GM18861 (cell line): ENCODE measurements at regions not wholly inside any gene's neighbourhood (a gene's known extent, or its start where the extent isn't known, plus 50 kb on each side); places are given as distances from the start of the nearest gene placed in this dataset.
A peak's percentile ranks its signal among the peaks of the same experiment; 100 is the strongest.
"Not testable (repeated sequence)": the region's sequence is repeated elsewhere in the genome, so short reads cannot be mapped to it uniquely, and the experiment has no call there.

Experiments
- ATAC-seq: cut with Tn5 transposase; IDR thresholded peaks from one replicate; pipeline ENCODE4 v1.9.1; 2021; ENCODE audit not compliant: unreplicated experiment

DNA sequence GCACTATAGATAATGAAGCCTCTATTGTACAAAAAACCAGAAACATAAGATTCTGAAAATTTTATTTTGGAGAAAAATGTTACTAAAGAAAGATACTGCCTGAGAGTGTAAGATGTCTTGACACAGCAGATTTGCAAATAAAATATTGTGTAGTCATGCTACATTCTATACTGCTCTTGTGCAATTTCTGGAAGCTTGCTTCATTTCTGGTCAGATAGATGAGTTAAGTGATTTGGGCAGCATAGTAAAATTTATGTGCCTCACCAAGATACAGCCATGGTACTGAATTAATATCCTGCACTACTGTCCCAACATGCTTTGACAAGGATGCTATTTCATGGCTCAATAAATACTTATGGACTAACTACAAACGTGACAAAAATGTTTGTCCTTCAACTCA lies 55.1 kb upstream of the STARD13 start:
- no peak for ATAC-seq

DNA sequence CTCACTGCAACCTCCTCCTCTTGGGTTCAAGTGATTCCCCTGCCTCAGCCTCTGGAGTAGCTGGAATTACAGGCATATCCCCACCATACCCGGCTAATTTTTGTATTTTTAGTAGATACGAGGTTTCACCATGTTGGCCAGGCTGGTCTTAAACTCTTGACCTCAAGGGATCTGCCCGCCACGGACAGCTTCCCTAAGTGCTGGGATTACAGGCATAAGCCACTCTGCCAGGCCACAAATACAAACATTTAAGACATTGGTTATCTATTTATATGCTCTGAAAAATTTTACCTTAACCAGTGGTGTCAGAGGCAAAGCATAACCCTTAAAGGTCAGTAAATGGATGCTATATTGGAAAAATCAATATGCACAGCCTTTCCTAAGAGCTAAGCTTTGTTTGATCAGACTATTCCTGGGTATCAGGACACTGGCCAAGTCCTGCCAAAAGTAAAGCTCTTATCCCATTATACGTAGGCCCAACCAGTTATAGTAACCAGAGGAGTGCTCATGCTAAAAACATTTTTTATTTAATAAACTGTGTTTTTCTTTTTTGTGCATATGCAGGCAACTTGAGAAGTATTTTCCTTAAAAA lies 56.4 kb upstream of the STARD13 start:
- ATAC-seq = no peak

DNA sequence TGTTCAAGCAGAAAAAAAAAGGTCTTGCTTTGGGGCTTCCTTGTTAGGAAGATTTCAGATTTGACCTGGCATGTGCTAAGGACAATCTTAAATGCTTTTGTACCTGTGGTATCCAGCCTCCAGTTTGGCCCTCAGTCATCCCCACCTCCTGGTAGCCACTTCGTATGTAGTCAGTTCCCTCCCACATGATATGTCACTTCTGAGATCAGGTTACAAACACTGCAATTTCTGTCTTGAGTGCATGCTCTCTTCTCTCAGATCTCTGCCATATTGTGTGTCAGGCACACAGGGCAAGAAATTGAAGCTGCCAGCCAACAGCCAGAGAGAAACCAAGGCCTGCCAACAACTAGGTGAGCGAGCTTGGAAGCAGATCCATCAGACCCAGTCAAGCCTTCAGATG lies 60.3 kb upstream of the STARD13 start:
- ATAC-seq = no peak

DNA sequence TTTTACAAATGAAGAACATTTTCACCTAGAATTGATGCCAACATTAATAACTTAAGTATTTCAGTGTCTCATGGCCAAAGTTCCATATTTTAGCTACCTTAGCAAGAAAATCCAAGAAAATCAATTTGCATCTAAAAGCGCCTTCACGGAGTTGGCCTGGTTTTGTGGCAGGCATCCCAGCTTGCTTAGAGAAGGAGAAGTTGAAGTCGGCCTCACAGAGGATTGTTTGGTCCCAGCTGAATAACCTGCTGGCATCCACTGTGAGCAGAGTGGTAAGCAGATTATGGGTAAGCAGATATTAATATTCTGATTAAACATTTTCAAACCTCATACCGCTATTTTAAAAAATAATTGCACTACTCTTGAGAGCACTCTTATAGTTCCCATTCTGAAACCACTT lies 62.3 kb upstream of the STARD13 start:
- ATAC-seq = no peak

DNA sequence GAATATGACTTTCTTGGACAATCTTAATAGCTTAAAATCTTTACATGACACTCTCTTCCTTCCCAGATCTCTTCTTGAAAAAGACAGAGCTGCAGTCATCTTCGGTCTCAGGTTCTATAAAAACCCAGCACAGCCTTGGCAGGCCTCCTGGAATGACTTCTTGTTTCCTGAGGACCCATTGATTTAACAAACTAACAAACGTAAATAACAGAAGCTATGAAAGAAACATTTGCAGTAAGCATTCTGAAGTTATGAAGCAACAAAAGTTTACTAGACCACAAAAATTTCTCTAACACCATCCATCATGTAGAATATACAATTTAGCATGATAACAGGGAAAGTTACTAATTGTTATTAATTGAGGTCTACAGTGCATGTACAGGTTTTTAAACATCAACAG lies 62.8 kb upstream of the STARD13 start:
- ATAC-seq = no peak

DNA sequence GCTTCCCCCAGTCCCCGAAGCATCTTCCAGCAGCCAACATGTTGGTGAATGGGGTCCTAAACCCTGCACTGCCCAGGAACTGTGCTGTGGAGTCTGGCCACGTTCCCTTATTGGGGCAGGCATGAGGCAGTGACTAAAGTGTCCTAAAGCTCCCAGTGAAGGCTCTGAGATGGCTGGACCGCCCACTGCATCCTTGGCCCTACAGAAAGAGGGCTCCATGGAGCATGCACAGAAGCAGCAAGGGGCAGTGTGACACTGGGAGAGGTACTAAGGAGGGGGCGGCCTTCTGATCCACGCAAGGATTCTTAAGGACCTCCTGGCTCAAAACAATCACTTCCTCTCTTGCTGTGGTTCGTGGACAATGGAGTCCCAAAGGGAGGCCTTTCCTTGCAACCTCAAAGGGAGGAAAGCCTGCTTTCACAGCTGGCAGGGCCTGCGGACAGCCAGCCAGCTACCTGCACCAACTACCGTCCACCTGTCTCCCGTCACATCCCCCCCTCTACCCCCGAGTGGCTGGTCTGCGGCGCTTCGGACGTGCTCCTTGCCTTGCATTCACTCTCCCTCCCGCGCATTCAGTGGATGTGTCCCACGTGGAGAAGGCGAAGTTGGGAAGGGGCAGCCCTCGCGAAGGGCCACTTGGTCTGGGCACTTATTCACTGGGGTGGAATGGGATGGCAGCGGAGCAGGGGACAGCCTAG lies 63.9 kb upstream of the STARD13 start:
- ATAC-seq = no peak

DNA sequence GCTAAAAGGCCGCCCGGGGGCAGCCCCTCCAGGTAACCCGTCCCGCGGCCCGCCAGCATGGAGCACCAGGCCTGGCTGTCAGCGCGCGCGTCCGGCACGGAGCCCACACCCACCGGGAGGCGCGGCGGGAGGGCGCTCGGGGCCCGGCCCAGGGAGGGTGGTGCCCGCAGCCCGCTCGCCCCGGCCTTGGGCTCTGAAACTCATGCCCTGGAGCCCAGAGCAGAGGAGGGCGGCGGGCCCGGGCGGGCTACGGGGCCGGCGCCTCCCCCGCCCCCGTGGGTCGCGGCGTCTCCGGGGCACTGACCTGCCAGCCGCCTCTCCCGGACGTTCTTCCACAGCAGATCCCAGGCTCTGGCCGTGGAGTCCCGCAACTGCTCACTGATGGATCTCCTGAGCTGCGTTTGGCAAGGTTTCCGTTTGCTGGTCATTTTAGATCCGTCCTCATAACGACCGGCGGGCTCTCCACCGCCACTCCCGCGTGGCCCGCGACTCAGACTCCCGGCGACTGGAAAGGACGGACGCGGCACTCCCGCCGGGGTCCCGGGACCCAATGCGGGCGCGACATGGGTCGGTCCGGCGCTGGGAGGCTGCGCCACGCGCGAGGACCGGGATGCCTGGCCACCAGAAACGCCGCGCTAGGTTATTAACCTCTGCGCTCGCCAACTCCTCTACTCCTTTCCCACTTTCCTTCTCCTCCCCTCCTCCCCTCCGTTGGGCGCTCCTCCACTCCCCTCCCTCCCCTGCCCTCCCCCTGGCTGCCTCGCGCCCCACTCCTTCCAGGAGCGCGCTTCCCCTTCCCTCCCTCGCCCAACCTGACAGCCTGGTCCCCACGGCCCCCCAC lies 64.7 kb upstream of the STARD13 start:
- no peak for ATAC-seq

DNA sequence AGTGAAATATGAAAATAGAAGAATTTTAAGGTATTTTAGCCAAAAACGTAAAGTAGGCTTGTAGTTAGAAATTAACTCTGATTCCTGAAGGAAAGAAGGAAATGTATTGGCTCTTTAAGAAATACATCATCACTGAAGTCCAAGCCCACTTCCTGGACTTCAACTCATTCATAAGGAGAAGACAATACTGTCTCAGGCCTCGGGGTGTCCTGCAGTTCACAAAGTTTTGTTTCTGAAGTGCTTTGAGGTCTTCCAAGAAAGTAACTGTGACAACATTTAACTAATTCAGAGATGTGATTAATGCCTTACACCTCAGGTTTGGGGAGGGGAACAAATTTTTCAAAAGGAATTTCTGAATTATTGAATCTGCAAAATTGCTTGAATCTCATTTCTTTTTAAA lies 65.8 kb upstream of the STARD13 start:
- no peak for ATAC-seq

DNA sequence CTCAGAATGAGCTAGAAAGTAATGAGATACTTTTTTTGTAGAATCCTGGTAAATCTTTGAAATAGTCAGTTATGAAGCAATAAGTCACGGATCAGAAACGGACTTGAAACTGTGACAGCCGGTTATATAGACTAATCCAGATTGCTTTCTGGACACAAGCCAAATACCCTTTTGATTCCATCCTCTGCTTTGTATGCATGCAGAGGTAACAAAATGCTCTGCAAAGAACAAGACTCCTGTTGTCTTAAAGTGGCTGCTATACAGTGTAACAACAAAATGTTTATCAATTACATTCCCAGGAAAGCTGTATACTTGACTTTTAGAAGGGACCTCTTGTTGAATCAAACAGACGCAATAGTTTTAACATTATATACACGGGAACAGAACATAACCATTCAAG lies 66.5 kb upstream of the STARD13 start:
- no peak for ATAC-seq

DNA sequence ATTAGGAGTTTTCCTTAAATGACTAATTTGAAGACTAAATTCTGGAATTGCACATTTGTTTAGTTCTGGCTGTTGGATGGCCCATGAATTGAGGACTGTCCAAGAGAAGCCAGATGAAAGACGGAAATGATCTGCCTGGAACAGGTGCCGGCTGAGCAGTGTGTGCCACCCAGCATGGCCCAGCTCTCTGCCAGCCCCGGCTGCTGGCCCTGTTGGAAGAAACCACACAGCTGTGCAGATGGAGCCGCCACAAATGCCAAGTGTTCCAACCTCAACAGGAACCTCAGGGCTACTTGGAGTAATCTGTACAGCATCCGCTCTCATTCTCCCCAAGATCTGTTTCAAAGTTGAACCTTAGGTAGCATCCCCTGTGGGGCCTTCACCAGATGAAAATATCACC lies 67.0 kb upstream of the STARD13 start:
- no peak for ATAC-seq

DNA sequence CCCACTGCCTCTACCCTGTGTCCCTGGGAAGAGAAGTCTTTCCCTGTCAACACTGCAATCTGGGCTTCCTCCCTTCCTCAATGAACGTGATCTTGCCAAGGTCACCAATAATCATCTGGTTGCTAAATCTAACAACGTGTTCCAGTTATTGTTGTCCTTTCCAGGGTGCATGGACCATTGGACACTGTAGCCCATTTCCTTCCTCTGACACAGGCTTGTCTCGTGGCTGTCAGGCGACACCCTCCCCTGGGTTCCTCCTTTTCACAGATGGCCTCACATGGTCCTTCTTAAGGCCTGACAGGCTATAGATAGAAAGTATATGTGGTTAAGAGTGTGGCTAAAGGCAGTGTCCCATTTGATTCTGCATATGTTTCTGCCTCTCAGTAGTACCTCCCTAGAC lies 67.7 kb upstream of the STARD13 start:
- peak; percentile 86 for ATAC-seq

DNA sequence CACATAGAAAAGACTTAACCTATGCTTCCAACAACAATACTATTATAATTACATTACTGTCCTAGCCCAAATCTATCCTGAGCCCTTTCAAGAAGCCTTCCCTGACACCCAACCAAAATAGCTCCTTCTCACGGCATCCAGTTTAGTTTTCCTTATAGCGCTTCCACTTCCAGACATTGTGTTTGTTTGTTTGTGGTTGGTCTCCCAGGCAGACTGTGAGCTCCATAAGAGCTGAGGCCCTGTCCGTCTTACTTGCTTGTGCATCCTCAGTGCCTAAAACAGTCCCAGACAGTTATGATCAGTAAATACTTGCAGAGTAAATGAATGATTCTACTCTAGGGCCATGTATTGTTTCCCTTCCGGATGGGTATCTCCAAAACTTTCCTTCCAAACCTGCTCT lies 68.1 kb upstream of the STARD13 start:
- no peak for ATAC-seq

DNA sequence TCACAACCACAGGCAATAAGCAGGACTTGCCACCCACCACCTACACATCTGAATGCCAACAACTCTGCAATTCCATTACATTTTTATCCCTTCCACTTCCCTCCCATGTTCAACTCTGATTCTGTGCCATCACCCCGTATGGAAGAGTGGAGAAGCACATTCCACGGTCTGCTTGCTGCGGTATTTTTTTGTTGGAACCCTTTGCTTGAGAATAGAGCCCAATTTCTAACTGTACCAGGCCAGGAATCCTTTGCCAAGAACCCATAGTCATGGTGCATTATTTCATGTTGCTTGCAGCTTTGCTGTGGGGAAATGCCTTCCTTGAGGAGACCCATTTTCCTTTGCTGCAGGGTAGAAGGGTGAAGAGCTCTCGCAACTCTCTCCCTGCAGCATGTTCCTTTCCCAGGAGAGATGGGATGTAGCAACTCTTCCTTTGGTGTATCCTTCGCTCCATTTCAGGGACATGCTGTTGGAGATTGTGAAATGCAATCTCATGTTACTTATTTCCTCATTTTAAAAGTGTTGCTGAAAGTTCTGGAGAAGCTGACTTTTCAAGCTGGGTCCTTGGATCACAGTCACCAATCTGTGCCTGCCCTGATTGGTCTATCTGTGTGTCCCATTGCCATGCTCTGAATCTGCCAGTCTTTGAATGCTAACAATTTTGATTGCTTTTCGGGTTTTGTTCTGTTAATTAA lies 69.8 kb upstream of the STARD13 start:
- no peak for ATAC-seq

DNA sequence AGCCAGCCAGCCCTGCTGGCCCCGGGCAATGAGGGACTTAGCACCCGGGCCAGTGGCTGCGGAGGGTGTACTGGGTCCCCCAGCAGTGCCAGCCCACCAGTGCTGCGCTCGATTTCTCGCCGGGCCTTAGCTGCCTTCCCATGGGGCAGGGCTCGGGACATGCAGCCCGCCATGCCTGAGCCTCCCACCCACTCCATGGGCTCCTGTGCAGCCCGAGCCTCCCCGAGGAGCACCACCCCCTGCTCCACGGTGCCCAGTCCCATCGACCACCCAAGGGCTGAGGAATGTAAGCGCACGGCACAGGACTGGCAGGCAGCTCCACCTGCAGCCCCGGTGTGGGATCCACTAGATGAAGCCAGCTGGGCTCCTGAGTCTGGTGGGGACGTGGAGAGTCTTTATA lies 72.5 kb upstream of the STARD13 start:
- ATAC-seq = not testable (repeated sequence)

DNA sequence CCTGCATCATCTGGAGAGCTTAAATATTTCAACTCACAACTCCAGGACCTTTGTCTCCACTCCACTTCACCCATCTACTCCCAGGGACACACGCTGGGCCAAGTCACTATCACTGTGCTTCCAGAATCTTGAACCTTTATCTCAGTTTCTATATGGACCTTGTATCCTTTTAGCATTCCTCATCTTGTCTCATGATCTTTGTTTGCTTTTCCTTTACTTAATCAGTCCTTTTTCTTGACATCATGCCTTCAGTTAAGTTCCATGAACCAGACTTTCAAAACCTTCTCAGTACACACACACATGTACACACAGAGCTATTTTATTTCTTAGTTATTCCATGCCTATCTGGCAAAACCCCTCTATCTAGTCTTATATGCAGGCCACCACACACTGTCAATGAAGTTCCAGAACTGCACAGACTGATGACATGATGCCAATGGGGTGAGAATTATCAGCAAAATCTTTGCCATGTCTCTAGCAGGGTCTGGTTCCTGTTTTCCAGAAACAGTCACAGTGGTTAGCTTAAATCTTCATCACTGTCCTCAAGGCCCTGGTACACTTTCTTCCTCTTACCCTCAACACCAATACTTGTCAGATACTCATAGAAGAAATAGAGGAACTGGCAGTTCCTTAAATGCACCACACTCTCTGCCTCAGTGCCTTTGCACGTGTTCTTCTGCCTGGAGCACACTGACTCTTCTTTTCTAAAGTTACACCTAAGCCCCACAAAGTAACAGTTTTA lies 77.6 kb upstream of the STARD13 start:
- no peak for ATAC-seq

DNA sequence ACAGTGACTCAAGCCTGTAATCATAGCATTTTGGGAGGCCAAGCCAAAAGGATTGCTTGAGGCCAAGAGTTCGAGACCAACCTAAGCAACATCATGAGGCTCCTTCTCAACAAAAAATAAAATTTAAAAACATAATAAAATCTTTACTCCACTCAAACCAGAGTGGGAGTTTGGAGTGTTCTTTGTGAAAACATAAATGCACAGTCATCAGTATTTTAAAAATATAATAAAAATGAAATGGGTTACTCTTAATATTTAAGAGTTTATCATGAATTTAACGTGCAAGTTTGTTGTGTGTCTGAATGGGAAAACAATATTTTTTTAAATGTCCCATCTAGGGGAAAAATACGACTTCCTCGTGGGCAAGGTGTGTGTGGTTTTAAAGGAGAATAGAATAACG lies 78.6 kb upstream of the STARD13 start:
- ATAC-seq = no peak

DNA sequence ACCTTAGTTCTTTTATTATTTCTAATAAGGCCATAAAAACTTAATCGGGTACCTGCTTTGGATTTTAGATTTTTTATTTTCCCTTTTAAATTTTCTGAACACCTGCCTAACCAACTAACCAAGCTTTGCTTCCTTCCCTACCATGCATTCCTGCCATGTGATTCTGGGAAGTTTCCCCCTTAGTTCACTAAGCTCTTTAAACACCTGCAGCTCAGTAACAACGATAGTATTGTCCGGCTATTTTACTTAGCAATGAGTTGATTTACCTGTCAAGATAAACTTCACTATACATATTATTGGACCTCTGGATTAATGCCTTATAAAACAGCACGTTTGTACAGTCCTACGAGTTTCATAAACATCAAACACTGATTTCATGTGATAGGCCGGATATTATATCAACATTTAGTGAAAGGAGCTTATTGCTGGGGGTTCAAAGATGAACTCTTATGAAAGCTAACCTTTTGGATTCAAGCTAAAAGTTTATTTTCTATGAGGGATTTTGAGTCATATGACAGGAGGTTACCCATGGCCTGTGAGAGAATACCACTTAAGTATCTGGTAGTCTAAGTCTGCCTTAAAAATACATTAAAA lies 81.0 kb upstream of the STARD13 start:
- no peak for ATAC-seq

DNA sequence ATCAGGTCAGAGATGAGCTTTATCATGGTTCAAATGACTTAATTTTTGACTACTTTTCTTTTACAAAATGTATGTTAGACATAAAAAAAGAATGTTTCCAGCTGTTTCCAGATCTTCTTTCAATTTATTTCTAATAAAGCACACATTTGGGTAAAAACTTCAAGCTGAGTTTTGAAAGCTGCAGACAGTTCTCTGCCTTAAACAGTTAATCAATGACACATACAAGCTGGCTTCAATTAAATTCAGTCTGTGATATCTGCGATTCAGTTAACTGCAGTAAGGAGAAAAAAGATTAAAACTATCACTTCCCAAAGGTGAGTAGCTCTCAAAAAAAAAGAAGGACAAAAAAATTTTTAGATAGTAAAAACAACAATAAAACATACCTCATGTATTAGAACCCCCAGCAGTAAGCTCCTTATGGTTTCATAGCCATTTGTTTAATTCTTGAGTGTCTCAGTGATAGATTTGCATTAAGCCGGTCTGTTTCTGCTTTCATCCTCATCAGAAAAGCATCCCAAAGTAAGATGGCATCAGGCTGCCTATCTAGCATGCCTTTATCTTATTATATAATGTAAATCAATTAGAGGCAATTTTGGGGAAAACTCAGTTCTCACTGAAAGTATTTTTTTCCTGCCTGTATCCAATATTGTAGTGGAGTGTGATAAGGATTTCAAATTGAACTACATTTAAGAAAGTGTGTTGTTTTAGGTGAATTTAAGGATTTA lies 81.8 kb upstream of the STARD13 start:
- ATAC-seq = no peak

DNA sequence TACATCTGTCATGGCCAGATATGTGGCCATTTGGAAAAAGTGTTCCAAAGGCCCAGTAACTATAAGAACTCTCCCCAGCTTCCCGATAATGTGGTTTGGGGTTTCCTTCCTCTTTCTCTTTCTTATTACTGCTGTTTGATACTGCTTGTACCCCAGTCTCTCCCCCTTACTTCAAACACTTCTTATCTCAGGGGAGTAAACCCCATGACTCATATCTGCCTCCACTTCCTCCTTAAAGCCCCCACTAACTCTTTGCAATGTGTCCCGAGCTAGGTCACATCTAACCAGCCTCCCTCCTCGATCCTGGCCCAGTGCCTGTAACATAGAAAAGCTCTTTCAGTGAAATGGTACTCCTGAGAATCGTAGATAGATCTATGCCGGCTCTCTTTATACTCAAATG lies 82.4 kb upstream of the STARD13 start:
- no peak for ATAC-seq

DNA sequence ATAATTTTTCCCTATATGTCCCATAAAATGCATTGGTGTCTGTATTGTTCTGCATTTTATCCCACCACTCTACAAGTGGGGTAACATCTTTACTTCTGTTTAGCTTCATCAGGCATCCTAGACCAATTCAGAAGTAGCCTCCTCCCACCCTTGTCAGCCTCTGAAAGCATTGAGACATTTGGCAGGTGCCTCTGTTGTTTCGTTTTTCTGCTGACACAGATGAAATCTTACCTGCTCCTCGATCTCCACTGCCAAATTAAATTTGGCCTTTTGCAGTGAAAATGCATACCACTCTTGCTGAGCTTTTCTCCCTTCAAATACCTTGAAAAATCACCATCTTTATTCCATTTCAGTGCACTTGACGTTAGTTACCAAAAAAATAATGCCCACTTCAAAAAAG lies 83.5 kb upstream of the STARD13 start:
- no peak for ATAC-seq
